GM19240 (cell line): ENCODE measurements at regions not wholly inside any gene's neighbourhood (a gene's known extent, or its start where the extent isn't known, plus 50 kb on each side); places are given as distances from the start of the nearest gene placed in this dataset.

Experiments
- DNase-seq: peaks from one replicate; pipeline ENCODE4 v3.0.0; 2011; ENCODE audit warnings: low spot score; ENCODE audit not compliant: insufficient read length

GRCh38 chr3:135860761-135861160, 104.8 kb upstream of the PPP2R3A start:
- DNase-seq = no peak

DNA sequence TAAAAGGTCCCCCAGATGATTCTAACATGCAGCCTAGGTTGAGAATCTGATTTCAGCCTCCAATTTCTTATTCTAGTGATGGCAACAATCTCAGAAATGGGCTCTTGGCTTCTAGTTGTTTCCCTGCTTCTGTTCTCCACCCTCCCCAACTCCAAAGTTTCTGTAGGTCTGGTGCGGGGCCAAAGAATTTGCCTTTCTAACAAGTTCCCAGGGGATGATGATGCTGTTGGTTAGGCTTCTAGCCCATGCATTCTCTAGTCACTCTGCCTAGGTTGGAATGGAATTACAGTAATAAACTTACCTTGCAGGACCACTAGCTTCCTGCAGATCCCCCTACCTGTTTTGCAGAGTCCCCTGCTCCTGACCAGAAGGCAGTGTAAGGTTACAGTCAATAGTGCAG, 103.2 kb upstream of the PPP2R3A start:
- no peak for DNase-seq

DNA sequence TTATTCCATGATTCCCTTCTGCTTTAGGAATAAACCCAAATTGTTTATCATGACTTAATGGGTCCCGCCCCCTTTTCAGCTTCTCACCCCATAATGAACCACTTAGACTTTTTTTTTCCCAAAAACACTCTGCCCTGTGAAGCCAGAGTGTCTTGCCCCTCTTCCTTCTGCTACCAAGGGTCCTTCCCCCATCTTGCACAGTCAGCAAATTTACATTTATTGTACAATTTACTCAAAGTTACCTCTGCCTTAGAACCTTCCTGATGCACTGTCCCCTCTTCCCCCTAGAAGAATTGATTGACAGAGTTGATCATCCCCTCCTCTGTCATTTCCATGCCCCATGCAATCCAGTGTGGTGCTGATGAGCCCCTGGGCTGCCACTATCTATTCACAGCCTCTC, 101.5 kb upstream of the PPP2R3A start:
- DNase-seq = no peak

GRCh38 chr3:135865085-135865484, 100.4 kb upstream of the PPP2R3A start:
- DNase-seq = no peak

DNA sequence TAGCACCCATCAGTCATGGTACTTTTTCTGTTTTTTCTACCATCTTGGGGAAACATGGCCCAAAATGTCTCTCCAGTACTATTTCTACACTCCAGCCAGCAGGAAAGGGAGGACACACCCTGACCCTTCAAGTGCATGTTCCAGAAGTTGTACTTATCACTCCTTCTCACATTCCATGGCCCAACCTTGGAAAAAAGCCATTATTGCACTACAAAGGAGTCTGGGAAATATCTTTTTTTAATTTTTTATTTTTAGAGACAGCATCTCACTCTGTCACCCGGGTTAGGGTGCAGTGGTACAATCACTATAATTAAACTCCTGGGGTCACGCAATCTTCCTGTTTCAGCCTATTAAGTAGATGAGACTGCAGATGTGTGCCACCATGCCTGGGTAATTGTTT, 100.0 kb upstream of the PPP2R3A start:
- DNase-seq = no peak

- no peak for DNase-seq
Measured at GRCh38 chr3:135867911-135868310, 97.6 kb upstream of the PPP2R3A start.

DNA sequence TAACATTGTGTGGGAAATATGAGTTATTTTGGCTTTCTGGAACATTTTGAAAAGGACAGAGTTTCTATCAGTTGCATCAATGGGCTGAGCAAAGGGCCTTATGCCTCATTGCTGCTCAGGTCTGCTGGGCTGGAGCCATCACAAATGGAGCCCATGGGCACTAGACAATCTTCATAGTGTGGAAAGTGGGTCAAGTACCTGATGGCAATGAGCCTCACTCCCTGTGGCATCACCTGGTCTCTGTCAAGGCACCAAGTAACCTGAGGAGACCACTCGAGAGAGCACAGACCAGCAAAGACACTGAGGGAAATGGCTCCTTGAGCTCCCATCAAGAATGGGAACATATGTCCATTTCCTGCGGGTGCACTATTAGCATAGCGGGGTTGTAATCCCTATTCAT, 96.7 kb upstream of the PPP2R3A start:
- no peak for DNase-seq

GRCh38 chr3:135869439-135870105, 96.0 kb upstream of the PPP2R3A start:
- DNase-seq = no peak

- DNase-seq = no peak
Measured at GRCh38 chr3:135871311-135871710, 94.2 kb upstream of the PPP2R3A start.

DNA sequence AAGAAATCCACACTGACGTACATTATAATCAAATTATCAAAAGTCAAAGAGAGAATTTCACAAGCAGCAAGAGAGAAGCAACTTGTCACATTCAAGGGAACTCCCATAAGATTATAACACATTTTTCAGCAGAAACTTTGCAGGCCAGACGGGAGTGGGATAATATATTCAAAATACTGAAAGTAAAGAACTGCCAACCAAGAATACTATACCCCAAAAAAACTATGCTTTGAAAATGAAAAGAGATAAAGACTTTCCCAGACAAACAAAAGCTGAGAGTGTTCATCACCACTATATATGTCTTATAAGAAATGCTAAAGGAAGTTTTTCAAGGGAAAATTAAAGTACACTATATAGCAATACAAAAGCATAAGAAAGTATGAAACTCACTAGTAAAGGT, 91.5 kb upstream of the PPP2R3A start:
- no peak for DNase-seq

GRCh38 chr3:135878501-135878900, 87.0 kb upstream of the PPP2R3A start:
- DNase-seq = no peak

DNA sequence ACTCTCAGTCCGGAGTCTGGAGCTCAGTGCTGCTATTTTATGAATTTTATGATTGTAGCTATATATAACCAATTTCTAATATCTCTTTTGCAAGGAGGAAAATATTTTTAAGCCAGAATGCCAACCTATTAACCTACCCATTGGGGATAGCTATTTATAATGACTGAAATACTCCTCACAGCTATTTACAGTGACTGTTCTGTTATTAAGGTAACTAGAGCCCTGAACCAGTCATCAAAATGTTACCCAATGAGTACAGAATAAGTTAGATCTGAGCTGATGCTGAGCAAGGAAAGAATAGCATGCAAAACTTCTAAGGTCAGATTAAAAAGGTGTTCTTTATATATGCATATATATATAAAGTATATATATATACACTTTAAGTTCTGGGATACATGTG, 79.6 kb upstream of the PPP2R3A start:
- DNase-seq = no peak

- DNase-seq = no peak
Measured at GRCh38 chr3:135887220-135887619, 78.3 kb upstream of the PPP2R3A start.

- no peak for DNase-seq
Measured at GRCh38 chr3:135889443-135889842, 76.1 kb upstream of the PPP2R3A start.

GRCh38 chr3:135891121-135891520, 74.4 kb upstream of the PPP2R3A start:
- no peak for DNase-seq

DNA sequence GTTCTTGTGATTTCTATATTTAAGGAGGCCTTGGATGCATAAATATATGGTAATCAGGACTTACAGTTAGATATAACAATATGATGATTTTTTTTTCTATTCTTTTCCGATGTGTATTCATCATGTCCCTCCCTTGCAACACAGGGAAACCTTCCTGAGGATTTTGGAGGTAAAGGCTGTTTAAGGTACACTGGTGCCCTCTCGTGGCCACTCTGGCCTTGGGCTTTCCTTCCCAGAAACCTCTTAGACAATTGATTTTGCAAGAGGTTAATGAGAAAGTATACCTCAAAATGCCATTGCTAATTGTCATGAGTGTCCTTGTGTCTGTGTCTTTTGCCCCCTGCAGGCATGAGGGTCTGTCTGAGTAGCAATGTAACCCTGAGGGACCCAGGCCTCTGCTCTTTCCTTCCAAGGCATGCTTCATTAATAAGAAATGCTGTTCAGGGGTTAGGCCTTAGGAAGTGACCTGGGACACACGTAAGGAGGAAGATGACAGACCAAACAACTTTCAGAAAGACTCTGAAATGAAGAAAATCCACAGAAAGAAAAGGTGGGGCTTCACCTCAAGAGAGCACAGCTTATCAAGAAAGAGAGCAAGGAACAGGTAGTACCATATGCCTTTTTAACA, 70.3 kb upstream of the PPP2R3A start:
- peak; percentile 13 for DNase-seq

- no peak for DNase-seq
Measured at GRCh38 chr3:135895734-135896121, 69.8 kb upstream of the PPP2R3A start.

GRCh38 chr3:135896613-135897012, 68.9 kb upstream of the PPP2R3A start:
- no peak for DNase-seq

- DNase-seq = no peak
Measured at GRCh38 chr3:135897715-135898114, 67.8 kb upstream of the PPP2R3A start.

DNA sequence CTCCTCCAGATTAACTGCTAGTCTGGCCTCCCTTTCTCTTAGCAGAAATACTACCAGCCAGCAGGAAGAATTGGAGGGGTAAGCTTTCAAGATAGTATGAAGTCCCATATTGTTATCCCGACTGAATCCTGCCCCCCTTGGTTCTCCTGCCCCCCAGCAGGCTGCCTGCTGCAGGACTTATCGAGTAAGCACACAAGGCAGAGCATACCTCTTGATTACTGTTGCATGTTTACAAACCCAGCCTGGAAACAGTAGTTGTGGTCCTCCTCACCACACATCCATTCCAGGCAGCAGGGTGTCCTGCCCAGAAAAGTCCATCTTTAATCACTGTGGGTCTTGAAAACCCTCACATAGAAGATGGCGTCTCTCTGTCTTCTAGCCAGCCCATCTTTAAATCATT, 66.8 kb upstream of the PPP2R3A start:
- no peak for DNase-seq

GRCh38 chr3:135905058-135905724, 60.3 kb upstream of the PPP2R3A start:
- no peak for DNase-seq

GRCh38 chr3:135907422-135908165, 57.9 kb upstream of the PPP2R3A start:
- no peak for DNase-seq
